ENCODE measurements at regions not wholly inside any gene's neighbourhood (a gene's known extent, or its start where the extent isn't known, plus 50 kb on each side); places are given as distances from the start of the nearest gene placed in this dataset.

GRCh38 chr1:192914092-192914491 lies 105.3 kb downstream of the RGS2 start:
- TF ChIP-seq CTCF (IDR thresholded peaks at IDR 0.05) (no peak), ZFX (IDR thresholded peaks at IDR 0.05; ENCODE audit: borderline replicate concordance) (no peak)
